ENCODE measurements at regions not wholly inside any gene's neighbourhood (a gene's known extent, or its start where the extent isn't known, plus 50 kb on each side); places are given as distances from the start of the nearest gene placed in this dataset.

- Histone ChIP-seq H3K4me3 (no peak overlapping the region), H3K9me3 (no peaks in the 10 kb centered on the region), H3K27me3 (peaks cover 0 to 3% (median 0%) of the 10 kb centered on the region in 4 donors), H3K4me1 (no peaks in the 10 kb centered on the region), H3K36me3 (no peaks in the 10 kb centered on the region), H3K27ac (no peak overlapping the region)
- FAIRE-seq (no peak), DNase-seq (no peak), ATAC-seq (no peak)
- TF ChIP-seq CTCF (IDR thresholded peaks at IDR 0.05): no peak
- intact Hi-C loops (cut with DNase I): no loop called here
- 64 to 71% methylated on average over 9 of the region's 9 CpGs for WGBS, 2 donors
These were observed 251.6 kb downstream of the GATA3 start for GRCh38 chr10:8305876-8306652.

- Histone ChIP-seq H3K4me1 (no peaks in the 10 kb centered on the region), H3K9me3 (no peaks in the 10 kb centered on the region), H3K36me3 (no peaks in the 10 kb centered on the region), H3K27ac (no peak overlapping the region), H3K4me3 (no peak overlapping the region), H3K27me3 (peaks cover 0 to under 1% (median 0%) of the 10 kb centered on the region in 4 donors)
- WGBS, 2 donors: 55 to 64% methylated on average over 4 of the region's 4 CpGs
- ATAC-seq: no peak
- intact Hi-C loops (cut with DNase I): no loop called here
- FAIRE-seq: no peak
- no peak for TF ChIP-seq CTCF (IDR thresholded peaks at IDR 0.05)
- no peak for DNase-seq
These were observed 252.3 kb downstream of the GATA3 start for GRCh38 chr10:8306685-8307364.

- no peak for DNase-seq
- no peak for TF ChIP-seq CTCF (IDR thresholded peaks at IDR 0.05)
- Histone ChIP-seq H3K27me3 (no peaks in the 10 kb centered on the region), H3K4me3 (no peak overlapping the region), H3K4me1 (no peaks in the 10 kb centered on the region), H3K9me3 (no peaks in the 10 kb centered on the region), H3K36me3 (no peaks in the 10 kb centered on the region), H3K27ac (no peak overlapping the region)
- intact Hi-C loops (cut with DNase I): no loop called here
- no peak for ATAC-seq
- no peak for FAIRE-seq
- 19 to 41% methylated on average over 2 of the region's 2 CpGs for WGBS, 2 donors
These were observed 256.4 kb downstream of the GATA3 start for GRCh38 chr10:8310930-8311329.

- no peak for TF ChIP-seq CTCF (IDR thresholded peaks at IDR 0.05)
- WGBS, 2 donors: 58 to 70% methylated on average over 2 of the region's 2 CpGs
- H3K27ac ChIP-seq: no peak overlapping the region
- ATAC-seq: no peak
- no peak for DNase-seq
- H3K4me1 ChIP-seq: no peaks in the 10 kb centered on the region
- no peaks in the 10 kb centered on the region for H3K36me3 ChIP-seq
- FAIRE-seq: no peak
- H3K9me3 ChIP-seq: no peaks in the 10 kb centered on the region
- H3K4me3 ChIP-seq: no peak overlapping the region
- H3K27me3 ChIP-seq: no peaks in the 10 kb centered on the region
- intact Hi-C loops (cut with DNase I): no loop called here
These were observed 257.1 kb downstream of the GATA3 start for GRCh38 chr10:8311526-8312070.

- intact Hi-C loops (cut with DNase I): no loop called here
- DNase-seq: no peak
- no peaks in the 10 kb centered on the region for H3K9me3 ChIP-seq
- 51 to 59% methylated on average over 3 of the region's 3 CpGs for WGBS, 2 donors
- ATAC-seq: no peak
- no peaks in the 10 kb centered on the region for H3K4me1 ChIP-seq
- H3K36me3 ChIP-seq: no peaks in the 10 kb centered on the region
- TF ChIP-seq CTCF (IDR thresholded peaks at IDR 0.05): no peak
- no peak overlapping the region for H3K4me3 ChIP-seq
- H3K27me3 ChIP-seq: no peaks in the 10 kb centered on the region
- no peak overlapping the region for H3K27ac ChIP-seq
- no peak for FAIRE-seq
These were observed 257.6 kb downstream of the GATA3 start for GRCh38 chr10:8312079-8312478.
